GM19351 (cell line): ENCODE measurements at regions not wholly inside any gene's neighbourhood (a gene's known extent, or its start where the extent isn't known, plus 50 kb on each side); places are given as distances from the start of the nearest gene placed in this dataset.

Experiments
- ATAC-seq: cut with Tn5 transposase; IDR thresholded peaks from one replicate; pipeline ENCODE4 v1.9.1; 2021; ENCODE audit warnings: mild to moderate bottlenecking, moderate library complexity; ENCODE audit not compliant: unreplicated experiment

DNA sequence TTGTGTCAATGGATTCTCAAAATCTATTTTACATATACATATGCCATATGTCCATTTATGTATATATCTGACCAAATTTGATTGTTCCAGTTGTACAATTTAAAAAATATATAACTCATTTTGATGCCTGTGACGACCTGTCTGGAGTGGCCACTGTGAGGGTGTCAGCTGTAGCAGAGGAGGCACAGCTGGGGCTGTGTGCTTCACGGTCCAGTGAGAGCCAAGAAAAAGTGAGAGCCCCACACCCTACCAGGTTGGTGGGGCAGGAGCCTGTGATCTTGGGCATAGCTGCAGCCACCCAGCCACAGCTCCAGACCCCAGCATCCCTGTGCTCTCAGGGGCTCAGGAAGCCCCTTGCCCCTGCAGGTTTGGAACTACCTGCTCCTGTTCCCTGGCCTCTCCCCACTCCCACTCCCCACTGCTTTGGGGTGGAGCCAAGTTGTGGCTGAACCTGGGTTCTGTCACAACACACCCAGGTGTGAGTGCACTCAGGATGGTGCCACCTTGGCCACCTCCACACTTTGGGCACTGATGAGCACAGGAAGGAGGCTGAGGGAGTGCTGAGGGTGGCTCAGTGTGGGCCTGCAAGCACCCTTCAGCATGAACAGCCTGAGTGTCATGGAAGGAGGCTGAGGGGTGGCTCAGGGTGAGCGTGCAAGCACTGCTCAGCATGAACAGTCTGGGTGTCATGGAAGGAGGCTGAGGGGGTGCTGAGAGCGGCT lies 161.1 kb upstream of the ROBO1 start:
- ATAC-seq, result no peak

DNA sequence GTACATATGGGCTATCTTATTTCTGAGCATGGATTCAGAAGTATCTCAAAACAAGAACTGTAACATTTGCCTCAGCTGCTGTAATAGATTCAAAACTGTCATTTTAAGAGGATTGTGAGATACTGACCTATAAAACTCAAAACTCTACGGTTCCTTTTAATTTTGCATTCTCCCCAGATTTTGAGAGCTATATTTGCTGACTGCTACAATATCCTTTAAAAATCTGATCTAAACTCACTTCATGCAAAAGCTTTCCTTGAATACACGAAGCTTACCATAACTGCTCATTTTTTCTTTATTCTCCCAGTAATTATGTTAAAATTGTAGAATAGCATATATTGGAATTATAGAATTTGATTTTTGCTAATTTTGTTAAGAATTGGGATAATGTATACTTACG lies 158.7 kb upstream of the ROBO1 start:
- no peak for ATAC-seq

DNA sequence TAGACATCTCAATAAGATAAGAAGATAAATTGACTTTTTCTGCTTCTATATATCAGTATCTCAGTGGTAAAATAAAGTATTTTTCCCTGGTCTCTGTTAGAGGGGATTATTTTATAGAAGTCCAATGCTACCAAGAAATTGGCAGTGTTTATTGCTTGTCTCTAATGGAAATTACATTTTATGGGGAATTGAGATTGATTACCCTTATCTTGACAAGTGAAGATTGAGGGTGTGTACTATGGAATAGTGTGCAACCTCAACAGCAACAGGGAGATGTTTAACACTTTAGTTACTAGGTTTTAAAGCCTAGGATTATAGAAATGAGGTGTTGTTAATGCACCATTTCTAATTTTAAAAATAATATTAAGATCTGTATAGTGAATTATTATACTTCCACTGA lies 154.8 kb upstream of the ROBO1 start:
- ATAC-seq, result no peak

DNA sequence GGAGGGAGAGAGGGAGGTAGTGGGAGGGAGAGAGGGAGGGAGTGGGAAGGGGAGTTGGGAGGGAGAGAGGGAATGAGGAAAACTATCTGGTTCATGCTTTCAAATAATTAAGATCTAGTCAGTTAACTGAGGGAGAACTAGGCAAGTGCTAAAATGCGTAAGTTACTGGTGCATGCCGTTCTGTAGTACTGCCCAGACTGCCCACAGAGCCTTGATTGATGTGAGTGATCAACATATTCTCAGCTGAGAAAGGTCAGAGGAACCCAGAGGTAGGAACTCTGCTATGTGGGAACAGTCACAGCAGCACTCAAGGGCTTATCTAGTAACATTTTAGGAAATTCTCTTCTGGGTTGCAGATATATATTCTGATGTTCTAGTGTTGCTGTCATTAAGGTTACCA lies 149.8 kb upstream of the ROBO1 start:
- ATAC-seq, result no peak

DNA sequence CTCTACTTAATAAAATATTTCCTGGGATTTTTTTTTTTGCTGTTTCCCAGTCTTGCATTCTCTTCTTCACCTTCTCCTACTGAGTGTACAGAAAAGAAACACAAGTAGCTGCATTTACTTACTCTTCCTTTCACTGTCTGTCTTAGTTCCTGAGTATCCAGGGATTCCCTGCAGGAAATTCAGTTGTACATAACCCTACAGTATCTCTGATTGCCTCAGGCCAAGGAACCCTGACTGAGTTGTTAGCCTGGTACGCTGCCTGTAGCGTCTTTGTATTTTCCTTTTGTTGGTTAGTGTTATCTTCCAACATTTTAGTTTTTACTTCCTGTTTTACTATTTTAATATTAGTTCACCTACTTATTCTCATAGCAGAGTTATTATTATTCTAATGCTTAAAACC lies 142.5 kb upstream of the ROBO1 start:
- ATAC-seq, result no peak

DNA sequence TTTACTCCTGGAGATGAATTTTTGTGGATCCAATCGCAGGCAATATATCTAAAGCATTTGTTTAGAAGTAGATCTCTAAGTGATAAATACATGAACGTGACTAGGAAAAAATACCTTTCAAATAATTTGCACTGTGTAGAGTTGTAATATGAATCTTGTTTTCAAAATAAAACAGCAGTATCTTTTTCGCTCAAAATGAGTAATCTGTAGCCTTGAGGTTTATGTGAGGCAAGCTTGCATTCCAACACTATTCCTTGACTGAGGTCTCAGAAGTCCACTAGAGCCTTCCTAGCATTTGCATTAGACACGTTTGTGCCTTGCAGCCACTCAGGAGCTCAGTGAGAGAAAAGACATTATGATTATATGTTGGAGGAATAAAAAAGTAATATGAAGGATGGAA lies 138.3 kb upstream of the ROBO1 start:
- no peak for ATAC-seq

DNA sequence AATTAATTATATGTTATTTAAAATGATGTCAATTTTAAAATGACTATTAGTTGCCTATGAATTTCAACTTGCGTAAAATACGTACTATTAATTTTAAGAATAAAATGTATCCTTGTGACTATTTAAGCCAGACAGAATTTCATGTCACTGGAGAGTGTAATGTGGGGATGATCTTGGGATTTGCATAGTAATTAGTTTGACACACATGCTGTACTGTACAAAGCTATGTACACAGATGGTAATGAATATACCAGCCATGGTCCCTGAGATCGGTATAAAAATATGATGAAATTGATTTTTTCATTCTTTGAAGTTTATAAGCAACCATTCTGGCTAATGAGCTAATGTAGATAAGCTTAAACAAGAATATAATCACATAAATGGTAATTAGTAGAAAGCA lies 134.4 kb upstream of the ROBO1 start:
- no peak for ATAC-seq

DNA sequence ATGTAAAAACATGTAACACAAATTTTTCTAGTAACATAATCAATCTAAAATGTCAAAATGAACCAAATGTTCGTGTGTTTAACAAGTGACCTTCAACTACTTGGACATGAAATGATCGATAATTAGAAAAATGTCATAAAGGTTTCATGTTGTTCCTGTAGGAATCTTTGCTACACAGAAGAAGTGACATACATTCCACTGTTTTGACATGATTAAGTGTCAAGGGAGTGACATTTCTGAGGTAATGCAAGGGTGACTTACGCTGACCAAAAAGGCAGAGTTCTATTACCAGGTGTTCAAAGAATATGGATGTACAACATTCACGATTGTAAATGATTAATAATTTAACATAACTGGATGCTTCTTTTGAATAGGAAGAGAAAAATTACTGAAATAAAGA lies 131.1 kb upstream of the ROBO1 start:
- ATAC-seq, result no peak

DNA sequence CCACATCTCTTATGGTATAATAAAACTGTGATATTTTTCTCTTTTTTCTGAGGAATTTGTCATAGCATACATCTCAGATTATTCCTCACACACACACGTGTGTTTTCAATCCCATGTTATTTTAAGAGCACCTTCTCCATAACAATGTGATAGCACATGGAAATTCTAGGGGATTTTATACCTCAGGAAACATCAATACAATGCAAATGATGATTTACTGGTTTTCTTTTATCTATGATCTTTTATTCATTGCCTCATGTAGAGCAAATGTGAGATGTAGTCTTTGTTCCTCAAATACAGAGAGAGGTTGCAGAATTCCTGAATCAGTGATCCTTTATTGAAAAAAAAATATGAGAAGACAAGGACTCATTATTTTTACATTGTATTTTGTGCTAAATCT lies 128.3 kb upstream of the ROBO1 start:
- ATAC-seq, result no peak

DNA sequence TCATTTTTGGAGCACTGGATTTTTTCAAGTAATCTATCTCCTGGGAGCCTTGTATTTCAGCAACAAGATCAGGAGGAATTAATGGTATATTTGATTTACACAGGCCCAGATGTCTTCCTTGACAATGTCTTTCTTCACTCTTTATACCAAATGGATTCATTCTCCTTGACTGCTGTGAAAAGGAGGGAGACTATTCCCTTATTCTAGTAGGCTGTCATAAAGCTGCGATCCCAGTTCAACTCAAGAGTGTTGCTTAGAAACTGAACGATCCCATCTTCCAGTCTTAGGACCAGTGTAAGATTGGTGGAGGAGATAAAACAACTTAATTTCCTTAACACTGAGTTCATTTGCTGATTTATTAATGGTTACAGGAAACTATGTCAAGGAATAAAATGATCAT lies 119.4 kb upstream of the ROBO1 start:
- no peak for ATAC-seq

DNA sequence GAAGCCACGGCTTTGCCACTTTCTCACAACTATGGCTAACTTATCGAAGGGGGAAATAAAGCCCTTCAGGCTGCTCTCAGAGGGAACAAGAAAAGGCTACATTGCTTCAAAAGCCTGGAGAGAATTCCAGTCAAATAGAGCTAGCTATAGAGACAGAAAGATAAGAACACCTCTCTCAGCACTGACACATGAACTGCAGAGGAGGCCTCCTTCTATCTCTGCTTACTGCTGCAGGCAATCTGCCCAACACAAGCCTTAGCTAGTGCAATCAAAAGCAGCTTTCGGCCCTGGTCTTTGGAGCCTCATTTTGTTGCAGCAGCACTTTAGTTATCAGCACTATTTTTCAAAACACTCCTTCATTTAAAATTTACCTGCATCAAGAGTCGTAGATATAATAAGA lies 118.4 kb upstream of the ROBO1 start:
- ATAC-seq, result no peak

DNA sequence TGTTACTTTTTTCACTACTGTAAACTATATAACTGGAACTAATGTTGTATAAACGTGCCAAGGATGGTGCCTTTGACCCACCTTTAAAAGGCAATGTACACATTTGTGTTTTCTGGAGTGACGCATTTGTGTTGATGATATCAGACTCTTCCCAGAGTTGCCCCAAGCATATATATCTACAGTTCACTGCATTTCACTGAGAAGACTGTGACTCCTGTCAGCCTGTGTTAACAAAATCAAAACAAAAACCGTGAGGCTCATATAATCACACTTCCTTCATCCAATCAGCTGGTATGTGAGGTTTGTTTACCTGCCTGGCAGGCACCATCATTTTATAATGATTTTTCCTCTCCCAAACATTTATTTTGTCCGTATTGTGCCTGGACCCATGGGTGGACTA lies 117.6 kb upstream of the ROBO1 start:
- no peak for ATAC-seq

DNA sequence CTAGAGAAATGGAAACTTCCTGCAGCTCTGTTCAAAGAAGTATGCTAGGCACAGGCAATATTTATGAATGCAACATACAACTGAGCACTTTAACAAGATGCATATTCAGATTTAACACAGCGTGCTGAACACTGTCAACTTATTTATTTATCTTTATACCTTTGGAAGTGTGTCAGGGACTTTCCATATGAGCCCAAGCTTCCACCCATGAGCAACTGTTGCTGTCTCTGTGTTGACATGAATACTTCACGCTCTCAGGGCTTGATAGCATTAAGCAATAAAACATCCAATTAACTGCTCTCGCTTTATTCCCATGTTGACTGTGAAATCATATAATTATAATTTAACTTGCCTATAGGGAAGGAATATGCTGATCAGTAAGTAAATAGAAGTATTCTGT lies 116.6 kb upstream of the ROBO1 start:
- no peak for ATAC-seq

DNA sequence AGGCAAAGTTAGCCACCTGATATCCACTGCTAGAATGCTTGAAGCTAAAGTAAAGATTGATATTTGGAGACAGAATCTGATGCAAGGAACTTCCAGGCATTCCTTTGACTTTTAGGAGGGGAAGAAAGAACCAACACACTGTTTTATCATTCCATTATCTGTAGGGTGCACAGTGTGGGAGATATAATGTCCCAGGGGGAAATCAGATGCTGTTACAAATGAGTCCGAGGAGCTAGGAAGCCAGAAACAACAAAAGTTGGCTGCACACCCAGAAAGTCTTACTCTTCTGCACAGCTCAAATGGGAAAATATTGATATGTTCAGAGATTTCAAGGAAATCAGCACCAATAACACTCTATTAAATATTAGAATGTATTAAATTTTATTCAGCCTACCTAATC lies 113.6 kb upstream of the ROBO1 start:
- no peak for ATAC-seq

DNA sequence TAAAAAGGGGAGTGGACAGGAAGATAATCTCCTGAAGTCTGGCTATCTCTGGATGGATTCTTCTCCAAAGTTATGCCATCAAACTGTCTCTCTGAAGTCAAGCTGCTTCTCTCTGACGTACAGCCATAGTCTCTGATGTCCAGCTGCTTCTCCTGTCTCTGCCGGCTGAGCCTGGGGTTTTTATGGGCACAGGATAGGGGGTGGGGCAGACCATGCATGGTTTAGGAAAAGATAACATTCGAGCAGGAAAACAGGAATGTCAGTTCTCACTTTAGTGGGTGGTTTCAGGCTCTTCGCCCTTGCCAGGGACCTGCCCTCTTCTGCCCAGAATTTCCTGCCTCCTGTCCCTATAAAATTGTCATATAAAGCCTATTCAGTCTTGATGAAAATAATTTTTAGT lies 110.9 kb upstream of the ROBO1 start:
- no peak for ATAC-seq

DNA sequence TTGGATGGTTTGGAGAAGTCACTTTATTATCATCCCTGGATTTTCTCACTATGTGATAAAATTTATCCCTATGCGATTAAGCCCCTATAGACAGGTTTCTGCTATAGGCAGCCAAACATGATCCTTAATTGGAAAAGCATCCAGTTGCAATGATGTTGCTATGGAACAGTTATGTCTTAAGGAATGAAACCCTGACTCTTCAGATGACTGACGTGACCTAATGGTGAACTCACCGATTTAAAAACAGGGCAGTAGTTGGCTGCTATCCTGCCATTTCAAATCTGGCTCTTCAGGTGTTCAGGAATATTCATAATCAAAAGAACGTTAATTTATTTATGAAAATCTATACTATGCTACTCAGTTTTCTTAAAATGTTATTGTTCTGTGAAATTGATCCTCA lies 106.8 kb upstream of the ROBO1 start:
- ATAC-seq, result no peak

DNA sequence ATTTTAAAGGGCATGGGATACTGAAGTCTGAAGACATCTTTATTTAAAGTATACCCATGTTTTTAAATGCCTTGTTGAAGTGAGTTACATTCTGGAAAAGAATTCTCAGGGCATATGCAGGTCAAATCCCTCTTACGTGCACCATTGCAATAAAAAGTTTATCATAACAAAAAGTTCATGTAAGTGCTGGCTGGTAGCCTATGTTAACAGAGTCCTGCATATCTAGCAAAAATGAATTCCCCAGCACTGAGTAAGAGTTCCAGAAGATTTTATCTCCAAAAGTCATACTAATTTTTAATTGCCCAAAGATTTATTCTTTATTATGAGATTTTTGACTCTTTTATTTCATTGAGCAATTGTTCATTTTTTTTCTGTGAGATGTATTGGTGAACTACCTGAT lies 104.7 kb upstream of the ROBO1 start:
- no peak for ATAC-seq

DNA sequence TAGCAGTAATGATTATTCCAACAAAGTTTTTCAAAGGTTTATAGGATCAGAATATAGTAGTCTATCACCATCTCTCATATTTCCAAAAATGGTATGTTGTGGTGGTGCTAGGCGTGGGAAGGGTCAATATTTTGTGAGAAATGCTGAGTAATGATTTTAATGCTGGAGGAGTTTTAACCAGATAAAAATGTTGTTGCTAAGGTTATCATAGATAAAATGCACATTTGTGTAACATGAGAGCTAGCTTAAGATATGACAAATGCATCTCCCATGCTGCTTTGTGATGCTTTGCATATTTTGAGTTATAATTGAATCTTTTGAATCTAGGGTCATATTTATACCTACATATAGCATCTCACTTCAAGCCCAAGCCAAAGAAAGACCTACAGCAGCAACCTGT lies 103.9 kb upstream of the ROBO1 start:
- ATAC-seq, result no peak

DNA sequence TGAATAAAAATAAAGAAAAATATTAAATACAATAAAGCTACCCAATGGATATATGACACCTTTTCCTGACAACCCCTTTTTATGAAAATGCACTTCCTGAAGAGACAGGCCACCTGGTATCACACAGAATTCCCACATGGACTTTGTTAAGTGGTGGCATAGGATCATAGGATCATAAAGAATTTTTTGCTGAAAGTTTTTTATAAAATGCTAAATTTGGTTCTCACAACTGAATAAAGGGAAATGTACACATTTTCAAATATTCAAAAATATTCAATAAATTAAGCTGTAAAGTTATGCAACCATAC lies 102.5 kb upstream of the ROBO1 start:
- ATAC-seq, result no peak

DNA sequence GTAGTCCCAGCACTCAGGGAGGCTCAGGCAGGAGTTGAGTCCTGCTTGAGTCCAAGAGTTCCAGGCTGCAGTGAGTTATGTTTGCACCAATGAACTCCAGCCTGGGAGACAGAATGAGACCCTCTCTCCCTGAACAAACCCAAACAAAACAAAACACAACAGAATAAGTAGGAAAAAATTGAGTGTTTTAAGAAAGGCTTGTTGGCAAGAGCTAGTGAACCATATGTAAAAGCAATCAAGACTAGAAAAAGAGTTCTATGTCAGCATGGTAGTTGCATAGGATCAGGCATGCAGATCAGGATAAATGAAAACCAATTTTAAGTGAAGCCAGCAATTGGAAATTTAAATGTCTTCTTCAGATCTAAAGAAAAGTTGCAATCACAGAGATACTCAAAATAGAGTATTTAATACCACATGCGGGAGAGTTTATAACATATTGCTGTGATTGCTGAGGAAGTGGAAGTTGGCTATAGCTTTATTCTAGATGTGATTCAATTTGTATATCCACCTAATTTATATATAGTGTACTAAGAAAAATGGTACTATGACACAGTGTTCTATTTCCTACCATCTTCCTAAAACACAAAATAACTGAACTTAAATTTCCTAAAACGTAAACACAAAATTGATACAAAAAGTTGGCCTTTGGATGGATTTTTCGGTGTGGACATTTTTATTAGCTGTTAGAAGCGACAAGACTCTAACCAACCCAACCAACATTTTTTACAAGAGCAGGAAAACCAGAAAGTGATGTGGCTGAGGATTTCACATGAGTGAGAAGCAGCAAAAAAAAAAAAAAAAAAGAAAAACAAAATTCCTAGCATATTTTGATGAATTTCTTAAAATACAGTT lies 101.9 kb upstream of the ROBO1 start:
- no peak for ATAC-seq

DNA sequence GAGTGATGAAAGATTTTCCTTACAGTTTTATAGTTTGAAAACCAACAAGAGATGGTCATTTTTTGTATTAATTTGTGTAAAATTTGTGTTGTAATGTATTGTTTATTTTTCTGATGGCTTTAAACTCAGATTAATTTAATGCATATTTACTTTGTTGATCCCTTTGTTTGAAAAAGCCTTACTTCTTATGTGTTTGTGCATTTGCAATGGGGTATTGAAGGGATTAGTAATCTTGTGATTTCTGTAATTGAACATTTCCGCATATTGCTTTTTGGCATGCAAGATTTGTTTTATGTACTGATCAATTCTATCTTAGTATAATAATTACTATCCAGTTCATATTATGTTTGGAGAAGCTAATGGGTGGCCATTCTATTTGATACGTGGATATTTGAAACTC lies 98.4 kb upstream of the ROBO1 start:
- ATAC-seq, result no peak

DNA sequence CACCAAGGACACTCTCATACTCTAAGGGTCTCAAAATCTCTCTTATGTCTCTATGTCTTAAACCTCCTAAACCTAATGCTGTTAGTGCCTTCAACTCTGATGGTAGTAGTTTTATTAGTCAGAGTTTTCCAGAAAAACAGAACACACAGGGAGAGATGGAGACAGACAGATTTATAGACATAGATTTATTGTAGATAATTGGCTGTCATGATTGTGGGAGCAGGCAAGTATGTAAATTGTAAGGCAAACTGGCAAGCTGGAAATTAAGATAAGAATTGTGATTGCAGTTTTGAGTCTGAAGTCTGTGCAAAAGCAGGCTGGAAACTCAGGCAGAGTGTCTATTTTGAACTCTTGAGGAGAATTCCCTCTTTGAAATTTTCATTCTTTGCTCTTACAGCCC lies 96.3 kb upstream of the ROBO1 start:
- ATAC-seq, result no peak

DNA sequence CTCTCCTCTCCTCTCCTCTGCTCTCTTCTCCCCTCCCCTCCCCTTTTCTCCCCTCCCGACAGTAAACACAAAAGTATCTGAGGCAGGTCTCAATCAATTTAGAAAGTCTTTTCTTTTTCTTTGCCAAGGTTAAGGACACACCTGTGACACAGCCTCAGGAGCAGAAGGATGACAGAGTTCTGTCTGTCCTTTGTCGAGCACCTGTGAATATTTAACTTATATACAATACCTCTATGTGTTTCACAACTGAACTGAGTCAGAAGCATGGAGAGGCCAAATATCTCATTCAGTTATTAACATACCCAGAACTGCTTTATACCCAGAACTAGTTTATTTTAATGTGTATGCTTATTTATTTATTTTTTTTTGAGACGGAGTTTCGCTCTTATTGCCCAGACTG lies 81.1 kb upstream of the ROBO1 start:
- no peak for ATAC-seq
